GM18873 (cell line): ENCODE measurements at regions not wholly inside any gene's neighbourhood (a gene's known extent, or its start where the extent isn't known, plus 50 kb on each side); places are given as distances from the start of the nearest gene placed in this dataset.

Source experiments
- ATAC-seq: cut with Tn5 transposase; IDR thresholded peaks from one replicate; pipeline ENCODE4 v1.9.1; 2021; ENCODE audit warnings: mild to moderate bottlenecking, moderate library complexity, moderate number of reproducible peaks; ENCODE audit not compliant: unreplicated experiment, low FRiP score

GRCh38 chr3:105157067-105157765, 209.5 kb upstream of the ALCAM start:
- ATAC-seq = no peak

- no peak for ATAC-seq
Measured at GRCh38 chr3:105157766-105158085, 209.0 kb upstream of the ALCAM start.

GRCh38 chr3:105158286-105158685, 208.4 kb upstream of the ALCAM start:
- ATAC-seq = no peak

GRCh38 chr3:105162448-105162847, 204.3 kb upstream of the ALCAM start:
- ATAC-seq = no peak

GRCh38 chr3:105166893-105167292, 199.8 kb upstream of the ALCAM start:
- no peak for ATAC-seq

GRCh38 chr3:105170423-105170822, 196.3 kb upstream of the ALCAM start:
- ATAC-seq = no peak

- ATAC-seq = no peak
Measured at GRCh38 chr3:105174017-105174615, 192.6 kb upstream of the ALCAM start.

GRCh38 chr3:105177576-105177975, 189.1 kb upstream of the ALCAM start:
- no peak for ATAC-seq

- no peak for ATAC-seq
Measured at GRCh38 chr3:105187344-105187743, 179.4 kb upstream of the ALCAM start.

- ATAC-seq = no peak
Measured at GRCh38 chr3:105195260-105195659, 171.4 kb upstream of the ALCAM start.

- no peak for ATAC-seq
Measured at GRCh38 chr3:105197863-105198262, 168.8 kb upstream of the ALCAM start.

GRCh38 chr3:105199217-105199616, 167.5 kb upstream of the ALCAM start:
- no peak for ATAC-seq

GRCh38 chr3:105210141-105210540, 156.6 kb upstream of the ALCAM start:
- no peak for ATAC-seq

- no peak for ATAC-seq
Measured at GRCh38 chr3:105214590-105214989, 152.1 kb upstream of the ALCAM start.

- no peak for ATAC-seq
Measured at GRCh38 chr3:105222568-105223093, 144.1 kb upstream of the ALCAM start.

- ATAC-seq = no peak
Measured at GRCh38 chr3:105223815-105224214, 142.9 kb upstream of the ALCAM start.

- ATAC-seq = no peak
Measured at GRCh38 chr3:105228696-105229095, 138.0 kb upstream of the ALCAM start.

GRCh38 chr3:105232553-105232952, 134.2 kb upstream of the ALCAM start:
- no peak for ATAC-seq

- ATAC-seq = no peak
Measured at GRCh38 chr3:105233010-105233409, 133.7 kb upstream of the ALCAM start.

- no peak for ATAC-seq
Measured at GRCh38 chr3:105235221-105235620, 131.5 kb upstream of the ALCAM start.

- no peak for ATAC-seq
Measured at GRCh38 chr3:105235785-105236184, 130.9 kb upstream of the ALCAM start.

GRCh38 chr3:105238367-105238766, 128.3 kb upstream of the ALCAM start:
- no peak for ATAC-seq
